NCI-H345 treated with DMSO at 0.1 percent for 48 hours (cell line): ENCODE measurements at regions not wholly inside any gene's neighbourhood (a gene's known extent, or its start where the extent isn't known, plus 50 kb on each side); places are given as distances from the start of the nearest gene placed in this dataset.

Experiments
- DNase-seq: peaks from one replicate; lab custom pipeline; 2025; ENCODE audit not compliant: unreplicated experiment; lab: John Stamatoyannopoulos, UW

DNA sequence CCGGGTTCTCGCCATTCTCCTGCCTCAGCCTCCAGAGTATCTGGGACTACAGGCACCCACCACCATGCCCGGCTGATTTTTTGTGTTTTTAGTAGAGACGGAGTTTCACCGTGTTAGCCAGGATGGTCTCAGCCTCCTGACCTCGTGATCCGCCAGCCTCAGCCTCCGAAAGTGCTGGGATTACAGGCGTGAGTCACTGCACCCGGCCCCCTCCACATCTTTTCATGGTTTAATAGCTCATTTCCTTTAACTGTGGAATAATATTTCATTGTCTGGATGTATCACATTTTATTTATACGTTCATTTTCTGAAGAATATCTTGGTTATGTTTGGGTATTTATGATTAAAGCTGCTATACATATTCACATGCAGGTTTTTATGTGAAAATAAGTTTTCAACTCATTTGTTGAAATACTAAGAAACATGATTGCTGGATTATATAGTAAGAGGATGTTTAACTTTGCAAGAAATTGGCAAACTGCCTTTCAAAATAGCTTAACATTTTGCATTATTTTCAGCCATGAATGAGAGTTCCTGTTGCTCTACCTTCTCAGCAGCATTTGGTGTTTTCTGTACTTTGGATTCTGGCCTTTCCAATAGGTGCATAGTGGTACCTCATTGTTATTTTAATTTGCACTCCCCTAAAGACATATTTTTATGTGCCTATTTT lies 591.9 kb downstream of the TECRL start:
- DNase-seq, result no peak

DNA sequence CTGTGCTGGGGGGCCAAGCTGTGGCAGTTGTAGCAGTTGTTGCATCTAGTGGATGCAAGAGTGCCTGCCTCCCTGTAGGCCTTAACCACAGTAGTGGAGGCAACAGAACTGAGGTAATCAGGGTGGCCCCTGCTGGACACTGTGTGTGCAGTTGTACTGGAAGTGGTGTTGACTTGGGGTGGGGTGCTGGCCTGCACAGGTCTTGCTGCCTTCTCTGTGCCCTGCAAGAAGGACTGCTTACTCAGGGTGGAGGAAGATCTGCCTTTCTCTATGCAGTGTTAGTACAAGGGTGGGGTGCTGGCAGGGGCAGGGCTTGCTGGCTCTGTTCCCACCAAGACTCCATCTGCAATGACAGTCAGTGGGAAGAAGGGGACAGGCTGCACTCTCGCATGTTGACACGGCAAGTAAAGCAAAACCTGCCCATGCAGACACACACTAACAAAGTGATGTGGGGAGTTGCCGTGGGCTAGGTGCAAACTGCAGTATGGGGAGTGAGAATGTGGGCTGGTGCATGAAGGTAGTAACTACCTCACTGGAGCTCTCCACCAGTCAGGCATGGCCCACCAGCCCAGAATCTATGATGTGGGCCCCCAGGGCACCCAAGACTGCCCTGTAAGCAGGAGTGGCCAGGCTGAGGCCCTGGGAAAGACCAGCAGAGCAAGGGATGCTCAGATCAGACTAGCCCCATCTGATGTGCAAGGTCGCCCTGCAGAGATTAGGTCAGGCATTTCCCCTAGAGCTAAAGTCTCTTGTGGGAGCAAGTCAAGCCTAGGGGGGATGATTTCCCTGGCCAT lies 594.9 kb downstream of the TECRL start:
- no peak for DNase-seq

- DNase-seq, result no peak
These were observed 610.1 kb downstream of the TECRL start for GRCh38 chr4:63799166-63799565.

DNA sequence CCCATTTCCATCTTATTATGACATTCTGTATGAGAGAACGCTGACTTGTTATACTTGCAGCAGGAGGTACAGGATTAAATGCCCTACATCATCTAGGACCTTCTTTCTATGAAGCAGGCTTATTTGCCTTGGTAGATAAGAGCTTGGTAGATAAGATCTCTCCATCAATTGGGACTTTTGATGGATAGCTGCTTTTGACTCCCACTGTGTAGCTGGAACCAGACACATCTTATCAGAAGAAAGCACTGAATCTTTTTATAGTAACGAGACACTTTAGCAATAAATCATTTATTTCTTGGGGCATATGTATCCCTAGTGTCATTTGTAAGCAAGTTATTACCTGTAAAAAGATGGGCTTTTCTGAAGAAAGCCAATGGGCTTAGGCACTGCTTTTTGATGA lies 613.9 kb downstream of the TECRL start:
- no peak for DNase-seq

- no peak for DNase-seq
These were observed 618.9 kb downstream of the TECRL start for GRCh38 chr4:63790377-63790776.

GRCh38 chr4:63788271-63788670 lies 621.0 kb downstream of the TECRL start:
- no peak for DNase-seq

- DNase-seq, result no peak
These were observed 621.9 kb downstream of the TECRL start for GRCh38 chr4:63787326-63787725.

GRCh38 chr4:63786171-63786570 lies 623.1 kb downstream of the TECRL start:
- DNase-seq, result no peak

- DNase-seq, result no peak
These were observed 624.4 kb downstream of the TECRL start for GRCh38 chr4:63784822-63785221.

DNA sequence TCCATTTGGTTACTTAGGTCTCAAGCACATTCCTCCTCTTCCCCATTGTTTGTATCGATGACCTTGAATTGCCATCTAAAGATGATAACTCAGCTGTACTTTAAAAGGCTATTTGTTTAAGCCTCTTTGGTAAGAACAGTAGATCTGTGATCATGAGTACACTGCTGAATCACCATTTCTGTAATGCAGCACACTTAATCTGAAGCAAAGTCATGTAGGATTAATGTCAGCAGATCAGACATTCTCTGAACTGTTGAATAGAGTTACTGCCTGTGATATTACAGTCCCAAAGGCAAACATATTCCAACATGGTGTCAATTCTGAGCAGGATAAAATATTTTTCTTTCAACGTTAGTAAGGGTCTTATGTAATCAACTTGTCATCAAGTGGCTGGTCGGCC lies 631.6 kb downstream of the TECRL start:
- DNase-seq, result no peak

- no peak for DNase-seq
These were observed 644.9 kb downstream of the TECRL start for GRCh38 chr4:63764400-63764799.

GRCh38 chr4:63757929-63758328 lies 651.3 kb downstream of the TECRL start:
- DNase-seq, result no peak

GRCh38 chr4:63742882-63743281 lies 666.4 kb downstream of the TECRL start:
- DNase-seq, result no peak

DNA sequence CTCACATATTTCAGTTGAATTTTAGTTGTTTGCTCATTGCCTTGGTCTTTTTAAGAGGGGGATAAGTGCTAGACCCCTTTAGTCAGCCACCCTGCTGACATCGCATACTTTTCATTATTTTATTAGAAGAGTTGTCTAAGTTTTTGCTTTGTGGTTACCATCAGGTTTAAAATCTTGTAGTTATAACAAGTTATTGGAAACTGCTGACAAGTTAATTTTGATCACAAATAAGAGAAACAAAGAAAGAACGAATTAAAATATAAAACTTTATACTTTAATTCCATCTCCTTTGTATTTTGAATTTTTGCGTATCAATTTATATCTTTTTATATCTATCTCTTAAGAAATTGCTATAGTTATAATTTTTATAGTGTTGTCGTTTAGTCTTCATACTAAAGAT lies 679.7 kb downstream of the TECRL start:
- DNase-seq, result no peak

- DNase-seq, result no peak
These were observed 680.6 kb downstream of the TECRL start for GRCh38 chr4:63728480-63729177.

GRCh38 chr4:63717384-63717783 lies 691.9 kb downstream of the TECRL start:
- DNase-seq, result peak; percentile 6

DNA sequence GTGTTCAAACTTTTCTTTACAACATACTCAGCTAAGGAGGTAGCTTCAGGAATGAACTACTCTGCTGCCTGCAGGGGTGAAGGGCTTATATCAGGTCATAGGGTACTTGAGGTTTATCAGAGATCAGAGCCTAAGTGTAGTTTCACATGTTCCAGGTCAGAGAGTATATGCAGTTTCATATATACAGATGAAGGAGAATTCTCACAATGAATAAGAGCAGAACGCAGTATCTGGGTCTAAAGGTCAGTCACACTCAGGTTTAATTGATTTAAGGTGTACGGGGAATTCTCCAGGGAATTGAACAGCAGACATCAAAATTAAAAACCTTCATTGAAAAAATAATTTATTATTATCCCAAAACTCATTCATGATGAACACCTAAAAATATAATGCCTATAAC lies 700.6 kb downstream of the TECRL start:
- no peak for DNase-seq

DNA sequence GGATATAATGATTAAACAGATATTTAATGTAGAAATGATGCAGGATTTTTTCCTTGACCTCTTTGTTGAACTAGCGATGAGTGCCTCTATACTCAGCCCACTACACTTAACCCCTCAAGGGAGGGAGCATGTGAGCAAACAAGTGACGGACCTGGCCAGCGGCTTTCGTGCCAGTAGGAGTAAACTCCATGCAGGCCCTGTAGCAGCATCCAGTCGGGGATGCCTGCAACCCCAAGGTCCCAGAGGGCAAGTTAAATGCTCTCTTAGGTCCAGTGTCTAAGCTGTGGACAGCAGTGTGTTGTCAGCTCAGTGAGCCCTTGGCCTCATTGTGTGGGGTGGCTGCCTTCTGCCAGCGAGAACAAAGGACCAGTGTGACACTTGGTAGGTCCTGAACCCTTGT lies 708.7 kb downstream of the TECRL start:
- DNase-seq, result no peak

DNA sequence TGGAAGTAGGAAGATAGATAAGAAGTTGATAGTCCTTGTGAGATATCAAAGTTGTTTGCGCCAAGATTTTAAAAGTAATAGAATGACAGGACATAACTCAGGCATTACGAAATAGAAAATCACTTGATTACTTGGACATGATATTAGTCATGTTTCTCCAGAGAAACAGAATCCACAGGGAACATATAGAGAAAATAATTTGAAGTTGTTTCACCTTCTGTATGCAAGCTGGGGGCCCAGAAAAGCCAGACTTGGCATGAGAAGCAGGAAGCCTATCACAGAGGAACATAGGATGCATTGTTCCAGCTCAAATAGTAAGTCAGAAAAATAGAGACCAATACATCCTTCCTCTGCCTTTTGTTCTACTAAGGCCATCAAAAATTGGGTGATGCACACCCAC lies 715.9 kb downstream of the TECRL start:
- DNase-seq, result no peak

DNA sequence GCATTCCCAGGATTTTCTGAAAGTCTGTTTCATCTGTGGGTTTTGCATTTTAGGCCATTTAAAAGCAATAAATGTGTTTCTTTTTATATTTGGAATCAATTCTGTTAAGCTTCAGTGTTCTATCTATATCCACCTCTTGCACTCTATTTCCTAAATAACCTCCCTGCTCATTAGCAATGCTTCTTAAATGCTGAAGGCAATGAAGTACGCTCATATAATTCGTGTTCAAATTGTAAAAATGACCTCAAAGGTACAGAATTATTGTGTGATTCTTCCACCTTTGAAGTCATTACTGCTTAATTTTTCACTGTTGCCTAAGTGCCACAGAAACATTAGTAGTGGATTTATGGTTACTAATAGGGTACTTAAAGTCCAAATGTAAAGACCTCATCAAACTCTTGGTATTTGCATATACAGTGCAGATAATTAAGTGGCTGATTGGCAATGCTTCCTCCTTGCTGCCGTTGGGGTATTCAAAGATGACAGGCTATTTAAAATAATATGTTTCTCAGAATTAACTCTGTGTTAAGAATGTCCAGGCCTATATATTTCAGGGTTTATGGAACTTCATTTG lies 730.8 kb downstream of the TECRL start:
- no peak for DNase-seq

- DNase-seq, result no peak
These were observed 738.5 kb downstream of the TECRL start for GRCh38 chr4:63670735-63671134.

DNA sequence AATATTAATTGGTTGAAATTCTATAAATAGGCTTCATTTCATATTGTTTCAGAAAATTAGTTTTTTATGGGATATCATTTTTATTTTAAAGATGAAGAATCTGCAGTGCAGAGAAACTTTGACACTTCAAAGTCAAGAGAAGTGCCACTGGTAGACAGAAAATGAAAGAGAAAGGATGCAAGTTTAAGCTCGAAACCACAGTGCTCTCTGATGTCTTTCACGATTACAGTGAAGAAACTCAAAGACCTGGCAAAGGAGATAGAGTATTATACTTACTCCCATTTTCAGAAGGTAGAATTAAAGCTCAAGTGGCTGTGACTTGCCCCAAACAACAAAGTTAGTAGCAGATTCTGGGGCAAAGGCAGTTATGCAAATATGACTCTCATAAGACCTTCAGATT lies 745.4 kb downstream of the TECRL start:
- no peak for DNase-seq
